HG03280 (cell line): ENCODE measurements at regions not wholly inside any gene's neighbourhood (a gene's known extent, or its start where the extent isn't known, plus 50 kb on each side); places are given as distances from the start of the nearest gene placed in this dataset.

Experiments used
- ATAC-seq: cut with Tn5 transposase; IDR thresholded peaks from one replicate; pipeline ENCODE4 v1.9.1; 2021; ENCODE audit warnings: mild to moderate bottlenecking, moderate library complexity; ENCODE audit not compliant: unreplicated experiment

DNA sequence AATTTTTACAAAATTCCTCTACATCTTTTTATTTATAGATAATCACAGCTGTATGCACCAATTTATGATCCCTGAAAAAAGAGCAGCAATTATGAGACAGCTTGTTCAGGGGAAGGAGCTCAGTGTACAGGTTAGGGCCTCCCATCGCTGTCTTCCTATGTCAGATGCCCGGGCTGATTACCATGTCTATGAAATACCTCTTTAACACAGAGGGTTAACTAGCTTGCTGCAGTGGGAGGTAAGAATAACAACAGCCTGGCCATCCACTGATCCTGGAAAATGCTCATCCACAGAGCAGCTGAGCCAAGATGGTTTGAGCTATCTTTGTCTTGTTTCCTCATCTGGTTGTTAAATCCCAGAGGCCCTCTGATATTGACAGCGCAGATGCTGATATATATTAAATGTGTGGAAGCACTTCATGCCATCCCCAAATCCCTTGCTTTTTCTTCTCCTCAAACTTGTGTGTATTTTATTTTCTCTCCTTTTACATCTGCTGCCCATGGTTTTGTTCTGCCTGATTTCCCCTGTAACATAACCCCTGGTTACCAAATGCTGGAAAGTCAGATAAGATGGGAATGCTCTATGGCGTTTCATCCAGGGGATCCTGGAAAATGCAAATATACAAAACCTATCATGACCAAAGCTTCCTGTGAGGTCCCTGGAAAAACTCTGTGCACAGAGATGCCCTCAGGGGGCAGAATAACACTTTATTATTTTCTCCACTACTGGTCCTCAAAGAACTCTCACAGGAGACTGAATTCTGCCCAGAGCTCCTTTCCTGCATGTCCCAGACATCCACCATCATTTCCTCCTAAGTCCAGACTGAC is 85.8 kb upstream of the PUDP start:
- no peak for ATAC-seq

- ATAC-seq = no peak
These were observed 80.3 kb upstream of the PUDP start for GRCh38 chrX:7228226-7228625.

DNA sequence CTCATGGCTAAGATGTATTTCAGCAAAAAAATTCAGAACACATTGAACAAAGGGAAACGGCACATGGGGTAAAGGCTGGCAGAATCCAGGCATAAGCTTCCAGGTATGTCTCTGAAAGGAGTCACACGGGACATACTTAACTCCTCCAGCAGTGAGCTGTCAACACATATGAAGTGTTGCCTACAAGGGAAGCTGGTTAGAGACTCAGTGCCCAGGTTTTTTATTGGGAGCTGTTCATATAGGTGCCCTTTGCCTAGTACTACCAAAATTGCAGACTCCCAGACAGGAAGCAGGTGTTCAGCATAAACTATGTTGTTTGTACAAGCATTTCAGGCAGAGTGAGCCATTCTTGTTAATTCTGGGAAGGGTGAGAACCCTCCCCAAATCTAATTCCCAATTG is 77.4 kb upstream of the PUDP start:
- no peak for ATAC-seq

DNA sequence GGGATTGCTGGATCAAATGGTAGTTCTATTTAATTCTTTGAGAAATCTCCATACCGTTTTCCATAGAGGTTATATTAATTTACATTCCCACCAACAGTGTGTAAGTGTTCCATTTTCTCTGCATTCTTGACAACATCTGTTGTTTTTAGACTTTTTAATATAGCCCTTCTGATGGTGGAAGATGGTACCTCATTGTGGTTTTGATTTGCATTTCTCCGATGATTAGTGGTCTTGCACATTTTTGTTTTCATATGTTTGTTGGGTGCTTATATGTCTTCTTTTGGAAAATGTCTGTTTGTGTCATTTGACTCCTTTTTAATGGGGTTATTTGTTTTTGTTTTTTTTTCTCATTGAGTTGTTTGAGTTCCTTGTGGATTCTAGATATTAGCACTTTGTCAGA is 75.3 kb upstream of the PUDP start:
- no peak for ATAC-seq

DNA sequence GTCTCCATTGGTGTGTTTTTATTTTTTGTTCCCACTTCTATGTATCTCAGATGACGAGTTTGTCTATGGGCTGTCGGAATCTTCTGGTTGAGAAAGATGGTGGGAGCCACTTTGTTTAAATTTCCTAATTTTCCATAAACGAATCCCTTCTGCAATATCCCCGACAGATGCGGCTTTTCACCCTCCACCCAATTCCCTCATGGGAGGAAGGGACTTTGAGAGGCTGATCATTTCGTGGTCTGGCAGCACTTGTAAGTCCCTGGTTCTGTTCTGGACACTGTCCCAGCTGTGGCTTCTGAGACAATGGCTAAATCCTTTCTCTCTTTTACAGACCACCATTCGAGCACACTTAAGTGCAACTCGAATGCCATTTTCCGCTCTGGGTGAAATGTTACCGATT is 72.2 kb upstream of the PUDP start:
- ATAC-seq = no peak

GRCh38 chrX:7219153-7219705 is 71.3 kb upstream of the PUDP start:
- no peak for ATAC-seq

- no peak for ATAC-seq
These were observed 70.6 kb upstream of the PUDP start for GRCh38 chrX:7218321-7219152.

GRCh38 chrX:7216981-7217587 is 69.1 kb upstream of the PUDP start:
- no peak for ATAC-seq

DNA sequence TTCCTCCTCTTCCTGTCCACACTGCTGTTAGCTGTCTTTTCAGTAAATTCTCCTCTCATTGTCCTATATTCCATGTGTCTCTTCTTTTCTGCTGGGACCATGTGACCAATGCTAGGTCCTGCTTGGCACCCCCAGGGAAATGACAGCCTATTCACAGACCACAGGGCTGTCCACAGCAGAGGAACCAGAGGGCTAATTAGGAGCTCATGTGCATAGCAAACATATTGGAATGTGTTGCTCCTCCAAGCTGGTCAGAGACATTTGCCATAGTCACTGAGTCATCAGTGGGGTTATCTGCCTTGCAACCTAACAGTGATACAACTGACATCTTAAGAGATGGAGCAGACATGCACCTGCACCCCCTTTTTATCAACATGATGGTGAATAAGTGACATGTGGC is 67.9 kb upstream of the PUDP start:
- ATAC-seq = no peak

DNA sequence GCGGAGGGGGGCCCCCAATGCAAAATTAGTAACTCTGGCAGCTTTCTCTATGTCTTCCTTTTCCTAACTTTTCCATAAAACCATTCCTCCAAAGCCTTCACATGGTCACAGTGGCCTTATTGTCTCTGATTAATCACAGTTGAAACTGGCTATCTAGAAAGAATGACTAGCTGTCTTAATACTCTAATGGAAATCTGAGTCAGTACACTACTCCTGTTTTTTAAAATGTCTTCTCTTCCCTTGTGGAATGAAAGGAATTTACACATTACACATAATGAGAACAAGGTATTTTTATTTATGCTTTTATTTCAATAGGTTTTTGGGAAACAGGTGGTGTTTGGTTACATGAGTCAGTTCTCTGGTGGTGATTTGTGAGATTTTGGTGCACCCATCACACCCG is 66.3 kb upstream of the PUDP start:
- ATAC-seq = no peak

- ATAC-seq = no peak
These were observed 57.2 kb upstream of the PUDP start for GRCh38 chrX:7205037-7205577.

GRCh38 chrX:7204619-7205018 is 56.7 kb upstream of the PUDP start:
- no peak for ATAC-seq

DNA sequence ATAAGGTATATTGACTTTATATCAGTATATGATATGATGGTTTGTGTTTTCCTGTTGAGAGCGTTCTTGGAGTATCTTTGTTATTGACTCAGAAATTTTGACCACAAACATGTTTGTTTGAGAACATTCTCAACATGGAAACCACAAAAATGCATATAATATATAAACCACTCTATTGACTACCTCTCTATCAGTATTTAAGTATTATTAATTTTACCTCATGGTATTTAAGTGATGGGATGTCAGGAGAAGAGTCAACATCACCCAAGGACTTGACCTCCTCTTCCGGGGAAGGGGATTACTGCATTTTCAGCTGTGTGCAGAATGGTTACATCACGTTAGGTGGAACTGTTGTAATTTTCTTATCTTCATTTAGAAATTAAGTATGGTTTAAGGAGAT is 54.3 kb upstream of the PUDP start:
- no peak for ATAC-seq

GRCh38 chrX:7201496-7201895 is 53.5 kb upstream of the PUDP start:
- no peak for ATAC-seq

DNA sequence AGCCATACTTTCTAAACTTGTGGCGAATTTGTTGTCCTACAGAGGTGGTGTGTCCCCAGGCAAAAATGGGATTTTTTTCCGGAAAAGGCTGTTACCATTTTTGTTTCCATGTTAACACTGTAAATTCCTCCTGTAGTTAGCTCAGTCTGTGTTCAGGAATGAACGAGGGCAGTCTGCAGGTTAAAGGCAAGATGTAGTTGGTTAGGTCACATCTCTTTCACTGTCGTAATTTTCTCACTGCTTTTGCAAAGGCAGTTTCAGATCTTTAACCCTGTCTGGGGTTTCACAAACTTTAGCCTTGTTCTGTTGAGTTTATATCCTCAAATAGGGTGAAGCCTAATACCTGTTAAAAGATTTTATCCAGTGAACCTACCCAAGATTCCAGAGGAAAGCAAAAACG is 50.5 kb upstream of the PUDP start:
- no peak for ATAC-seq
